ENCODE measurements at regions not wholly inside any gene's neighbourhood (a gene's known extent, or its start where the extent isn't known, plus 50 kb on each side); places are given as distances from the start of the nearest gene placed in this dataset.

DNA sequence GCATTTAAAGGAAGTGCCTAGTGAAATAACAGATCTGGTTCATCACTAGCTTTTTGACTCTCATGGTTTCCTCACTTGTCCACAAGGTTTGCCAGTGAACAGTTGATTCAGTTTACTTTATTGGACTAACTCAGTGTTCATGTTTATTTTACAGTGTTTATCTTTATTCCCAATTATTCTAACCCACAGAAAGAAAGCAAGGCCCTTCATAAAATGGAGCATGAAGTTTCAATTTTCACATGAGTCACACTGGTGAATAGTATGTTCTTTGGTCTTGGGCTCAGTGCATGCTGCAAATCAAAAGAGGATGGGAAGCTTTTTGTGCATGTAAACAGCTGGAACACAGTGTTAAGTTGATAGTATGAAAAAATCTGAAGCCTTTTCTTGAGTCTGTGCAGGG is 217.6 kb upstream of the HDDC2 start:
- Histone ChIP-seq H4K5ac (ENCODE audit: insufficient read length, low read depth, low read length) (no peak overlapping the region), H4K20me1 (ENCODE audit: control insufficient read depth, insufficient read depth, insufficient read length) (no peaks in the 10 kb centered on the region), H4K8ac (replicated peaks; ENCODE audit: insufficient read length, low read depth, low read length) (no peak overlapping the region), H2BK120ac (ENCODE audit: low read depth, low read length, poor library complexity, severe bottlenecking) (no peak overlapping the region), H3K79me1 (ENCODE audit: insufficient read depth, low read depth, low read length, poor library complexity, severe bottlenecking) (no peaks in the 10 kb centered on the region), H3K4ac (ENCODE audit: low read depth, low read length) (no peak overlapping the region), H3K9ac (ENCODE audit: extremely low read depth, insufficient read length, low read length) (no peak overlapping the region), H3K4me1 (ENCODE audit: insufficient read depth, low read length) (no peaks in the 10 kb centered on the region), H2AFZ (ENCODE audit: low read length) (no peak overlapping the region), H3K79me2 (ENCODE audit: insufficient read depth, low read length) (no peaks in the 10 kb centered on the region), H3K14ac (ENCODE audit: insufficient read depth, low read length) (no peak overlapping the region), H3K23me2 (ENCODE audit: insufficient read length, low read depth, low read length, poor library complexity, severe bottlenecking) (no peaks in the 10 kb centered on the region), H3K27ac (ENCODE audit: insufficient read length, low read depth, low read length) (no peak overlapping the region), H2BK20ac (ENCODE audit: low read depth, low read length, poor library complexity, severe bottlenecking) (no peak overlapping the region), H3K27me3 (ENCODE audit: insufficient read depth, low read length) (no peaks in the 10 kb centered on the region), H2BK5ac (ENCODE audit: insufficient read length, low read length) (no peak overlapping the region), H2AK5ac (ENCODE audit: insufficient read length, low read length) (no peak overlapping the region), H4K91ac (ENCODE audit: insufficient read length, low read depth, low read length) (no peak overlapping the region), H3K9me3 (ENCODE audit: control insufficient read depth, low read depth, low read length) (no peaks in the 10 kb centered on the region), H3K18ac (ENCODE audit: insufficient read length, low read depth, low read length) (no peak overlapping the region), H2BK15ac (ENCODE audit: low read depth, low read length) (no peak overlapping the region), H3T11ph (ENCODE audit: low read length) (no peak overlapping the region), H3K56ac (ENCODE audit: insufficient read length, low read depth, low read length) (no peak overlapping the region), H3K4me2 (ENCODE audit: insufficient read depth, insufficient read length, low read length) (no peak overlapping the region), H2BK12ac (ENCODE audit: insufficient read length, low read depth, low read length) (no peak overlapping the region), H3K23ac (ENCODE audit: insufficient read length, low read depth, low read length) (no peak overlapping the region)
- Mint-ChIP-seq H3K4me1 (0 out of 4 replicates have a peak, but pooled peaks cover 0 to 3% of the 10 kb centered on the region in 2 experiments), H3K27me3 (ENCODE audit: low read depth) (no peaks in the 10 kb centered on the region), H3K36me3 (ENCODE audit: insufficient read depth in 1 of 3, low read depth in 3 of 3) (peaks cover 0 to 17% (median 12%) of the 10 kb centered on the region in 3 experiments; a peak in 5 of 7 replicates), H3K9me3 (peaks cover 21% of the 10 kb centered on the region in 2 experiments), H3K27ac (no peak overlapping the region), H3K4me3 (no peak overlapping the region)
- DNase-seq: no peak
- no peak for TF ChIP-seq CTCF (conservative IDR thresholded peaks at IDR 0.05)
